ENCODE measurements at regions not wholly inside any gene's neighbourhood (a gene's known extent, or its start where the extent isn't known, plus 50 kb on each side); places are given as distances from the start of the nearest gene placed in this dataset.

- ChIA-PET CTCF (no interaction called here), POLR2A (ENCODE audit: low non-redundant PET) (no interaction called here)
- DNase-seq (ENCODE audit: low spot score): peak; percentile 4
- intact Hi-C loops (cut with micrococcal nuclease; ENCODE audit: unreplicated experiment): no loop called here
- H3K27ac ChIP-seq (ENCODE audit: low read depth, low read length, poor library complexity, severe bottlenecking): no peak overlapping the region
- H3K27me3 ChIP-seq (replicated peaks; ENCODE audit: insufficient read depth, low read depth, low read length, poor library complexity): no peaks in the 10 kb centered on the region
- TF ChIP-seq CTCF (conservative IDR thresholded peaks at IDR 0.05; ENCODE audit: low read depth, low read length) (no peak), EZH2 (IDR thresholded peaks at IDR 0.05; ENCODE audit: borderline replicate concordance, low read depth, low read length, poor library complexity, severe bottlenecking) (no peak)
- no peaks in the 10 kb centered on the region for H3K9me3 ChIP-seq (ENCODE audit: low read depth, low read length, poor library complexity, severe bottlenecking)
- no peaks in the 10 kb centered on the region for H3K36me3 ChIP-seq (ENCODE audit: insufficient read depth, low read length, poor library complexity, severe bottlenecking)
- H3K4me3 ChIP-seq (ENCODE audit: low read depth, low read length, poor library complexity, severe bottlenecking): no peak overlapping the region
- no TSS peak for BruUV-seq (replicated peaks)
- no peaks in the 10 kb centered on the region for H3K4me1 ChIP-seq (ENCODE audit: insufficient read depth, low read length, poor library complexity, severe bottlenecking)
These were observed 180.0 kb downstream of the NKX6-1 start for GRCh38 chr4:84319124-84319523.

GRCh38 chr4:84317513-84317912 lies 181.6 kb downstream of the NKX6-1 start:
- ChIA-PET POLR2A (ENCODE audit: low non-redundant PET) (no interaction called here), CTCF (no interaction called here)

GRCh38 chr4:84312426-84313012 lies 186.6 kb downstream of the NKX6-1 start:
- ChIA-PET CTCF (no interaction called here), POLR2A (ENCODE audit: low non-redundant PET) (no interaction called here)
- H3K27me3 ChIP-seq (replicated peaks; ENCODE audit: insufficient read depth, low read depth, low read length, poor library complexity): no peaks in the 10 kb centered on the region
- TF ChIP-seq EZH2 (IDR thresholded peaks at IDR 0.05; ENCODE audit: borderline replicate concordance, low read depth, low read length, poor library complexity, severe bottlenecking): no peak
- no peak for TF ChIP-seq CTCF (conservative IDR thresholded peaks at IDR 0.05; ENCODE audit: low read depth, low read length)
- H3K27ac ChIP-seq (ENCODE audit: low read depth, low read length, poor library complexity, severe bottlenecking): no peak overlapping the region
- BruUV-seq (replicated peaks): no TSS peak
- H3K4me3 ChIP-seq (ENCODE audit: low read depth, low read length, poor library complexity, severe bottlenecking): no peak overlapping the region
- intact Hi-C loops (cut with micrococcal nuclease; ENCODE audit: unreplicated experiment): no loop called here
- no peaks in the 10 kb centered on the region for H3K4me1 ChIP-seq (ENCODE audit: insufficient read depth, low read length, poor library complexity, severe bottlenecking)
- H3K9me3 ChIP-seq (ENCODE audit: low read depth, low read length, poor library complexity, severe bottlenecking): no peaks in the 10 kb centered on the region
- H3K36me3 ChIP-seq (ENCODE audit: insufficient read depth, low read length, poor library complexity, severe bottlenecking): no peaks in the 10 kb centered on the region
- no peak for DNase-seq (ENCODE audit: low spot score)

More at GRCh38 chr4:84317513-84317912, 181.6 kb downstream of the NKX6-1 start:
- no peak for DNase-seq (ENCODE audit: low spot score)
- intact Hi-C loops (cut with micrococcal nuclease; ENCODE audit: unreplicated experiment): no loop called here
- no peaks in the 10 kb centered on the region for H3K36me3 ChIP-seq (ENCODE audit: insufficient read depth, low read length, poor library complexity, severe bottlenecking)
- no peaks in the 10 kb centered on the region for H3K27me3 ChIP-seq (replicated peaks; ENCODE audit: insufficient read depth, low read depth, low read length, poor library complexity)
- no peak overlapping the region for H3K4me3 ChIP-seq (ENCODE audit: low read depth, low read length, poor library complexity, severe bottlenecking)
- no peaks in the 10 kb centered on the region for H3K4me1 ChIP-seq (ENCODE audit: insufficient read depth, low read length, poor library complexity, severe bottlenecking)
- no peaks in the 10 kb centered on the region for H3K9me3 ChIP-seq (ENCODE audit: low read depth, low read length, poor library complexity, severe bottlenecking)
- no peak overlapping the region for H3K27ac ChIP-seq (ENCODE audit: low read depth, low read length, poor library complexity, severe bottlenecking)
- no TSS peak for BruUV-seq (replicated peaks)
- TF ChIP-seq CTCF (conservative IDR thresholded peaks at IDR 0.05; ENCODE audit: low read depth, low read length): no peak
- TF ChIP-seq EZH2 (IDR thresholded peaks at IDR 0.05; ENCODE audit: borderline replicate concordance, low read depth, low read length, poor library complexity, severe bottlenecking): no peak
